Stimulated activated CD4-positive, alpha-beta T cell treated with anti-CD3 and anti-CD28 coated beads, Interleukin-1b, Interleukin-23, amount 100 ng/mL, for 4 hours (primary cell): ENCODE measurements at regions not wholly inside any gene's neighbourhood (a gene's known extent, or its start where the extent isn't known, plus 50 kb on each side); places are given as distances from the start of the nearest gene placed in this dataset.

Experiments
- DNase-seq, 2 donors: peaks; one replicate each; pipeline ENCODE4 v3.0.0-alpha.2; 2020; ENCODE audit warnings: low read depth in 2 of 2

DNA sequence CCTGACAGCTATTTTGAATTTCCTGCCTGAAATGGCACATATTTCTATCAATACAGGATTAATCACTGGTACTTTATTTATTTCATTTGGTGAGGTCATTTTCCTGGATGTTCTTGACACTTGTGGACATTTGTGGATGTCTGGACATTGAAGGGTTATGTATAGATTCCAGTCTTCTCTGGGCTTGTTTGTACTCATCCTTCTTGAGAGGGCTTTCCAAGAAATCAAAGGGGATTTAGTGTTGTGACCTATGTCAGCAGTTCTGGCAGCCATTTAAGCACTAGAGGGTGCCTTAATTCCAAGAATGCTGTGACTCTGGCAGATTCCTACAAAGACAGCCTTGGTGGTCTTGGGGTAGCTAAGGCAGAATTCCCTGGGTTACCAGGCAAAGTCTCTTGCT lies 259.7 kb downstream of the CSNK1G3 start:
- DNase-seq, result no peak

DNA sequence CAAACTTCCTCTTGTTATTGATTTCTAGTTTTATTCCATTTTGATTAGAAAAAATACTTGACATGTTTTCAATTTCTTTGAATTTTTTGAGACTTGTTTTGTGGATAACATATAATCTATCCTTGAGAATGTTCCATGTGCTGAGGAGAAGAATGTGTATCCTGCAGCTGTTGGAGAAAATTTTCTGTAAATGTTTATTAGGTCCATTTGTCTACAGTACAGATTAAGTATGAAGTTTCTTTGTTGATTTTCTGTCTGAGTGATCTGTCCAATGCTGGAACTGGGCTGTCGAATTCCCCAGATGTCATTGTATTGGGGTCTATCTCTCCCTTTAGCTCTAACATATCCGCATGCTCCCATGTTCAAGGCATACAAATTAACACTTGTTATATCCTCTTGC lies 251.2 kb downstream of the CSNK1G3 start:
- no peak for DNase-seq

DNA sequence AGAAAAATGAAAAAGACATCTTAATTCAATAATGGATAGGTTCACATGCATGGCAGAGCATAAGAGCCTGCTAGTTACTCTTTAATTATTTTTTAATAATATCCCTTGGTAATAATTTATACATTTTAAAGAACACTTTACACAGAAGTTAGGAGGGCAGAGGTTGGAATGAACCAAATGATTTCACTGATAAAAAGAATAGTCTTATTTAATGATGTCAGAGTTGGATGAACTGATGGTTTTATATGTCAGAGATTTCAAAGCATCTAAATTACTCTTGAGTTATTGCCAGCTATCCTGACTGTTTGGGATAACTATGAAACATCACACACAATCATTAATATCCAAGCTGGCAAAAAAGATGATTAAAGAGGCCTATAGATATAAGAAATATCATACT lies 244.8 kb downstream of the CSNK1G3 start:
- no peak for DNase-seq

DNA sequence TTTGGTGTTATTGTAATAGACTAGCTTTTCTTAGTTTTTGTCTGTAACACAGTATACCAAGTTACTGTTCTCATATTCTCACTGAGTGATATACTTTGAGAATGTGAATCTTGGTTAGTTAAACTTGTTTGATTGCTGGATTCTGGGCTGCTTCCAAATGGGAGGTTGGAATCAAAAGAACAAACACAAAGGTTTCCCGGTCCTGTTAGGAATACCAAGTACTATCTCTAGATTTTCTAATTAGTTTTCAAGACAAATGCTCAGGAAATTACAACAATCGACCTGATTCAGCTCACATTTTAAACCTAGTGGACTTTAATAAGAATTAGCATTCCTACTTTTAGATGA lies 244.3 kb downstream of the CSNK1G3 start:
- DNase-seq, result no peak

DNA sequence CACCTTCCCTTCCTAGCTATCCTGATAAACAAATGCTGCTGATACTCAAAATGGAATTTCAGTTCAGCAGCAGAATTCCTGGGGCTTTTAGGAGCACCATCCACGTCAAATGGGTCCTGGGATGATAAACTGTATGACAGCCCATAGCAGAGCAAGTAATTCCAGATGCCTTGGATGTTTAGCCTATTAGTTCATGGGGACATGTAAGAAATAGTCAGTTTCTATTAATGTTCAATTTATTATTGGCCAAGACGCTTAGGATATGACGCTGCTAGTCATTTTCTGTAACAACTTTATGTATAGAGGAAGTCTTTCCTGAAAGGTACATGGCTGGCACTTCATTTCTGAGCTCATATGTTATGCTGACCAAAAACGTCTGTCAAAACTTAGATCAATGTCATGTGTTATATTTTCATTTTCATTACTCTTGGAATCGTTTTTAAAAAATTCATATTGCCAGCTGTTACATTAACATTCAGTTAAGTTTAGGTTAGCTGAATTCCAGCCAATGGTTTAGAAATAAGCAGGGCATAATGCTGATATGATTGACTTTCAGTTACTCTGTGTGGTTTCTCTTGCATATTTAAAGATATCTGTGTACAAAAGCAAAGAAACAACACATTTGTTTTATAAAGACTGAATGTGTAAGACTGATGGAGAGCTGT lies 243.8 kb downstream of the CSNK1G3 start:
- DNase-seq, result no peak

DNA sequence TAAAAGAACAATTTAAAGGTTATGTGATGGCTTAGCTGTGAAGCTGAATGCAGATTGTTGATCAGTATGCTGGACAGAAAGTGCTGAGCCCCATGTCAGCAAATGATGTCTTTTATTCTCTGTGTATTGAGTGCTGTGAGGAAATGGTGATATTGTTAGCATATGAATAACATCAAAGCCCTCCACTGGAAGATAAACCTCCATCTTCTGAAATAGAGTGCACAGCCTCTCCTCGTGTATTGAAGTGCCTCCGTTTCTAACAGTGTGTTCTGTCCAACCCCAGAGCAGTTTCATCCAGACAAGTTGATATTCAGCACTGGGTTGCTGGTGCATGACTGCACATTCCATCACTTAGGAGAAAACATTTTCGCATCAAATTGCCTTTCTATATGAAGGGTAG lies 242.9 kb downstream of the CSNK1G3 start:
- DNase-seq, result no peak

DNA sequence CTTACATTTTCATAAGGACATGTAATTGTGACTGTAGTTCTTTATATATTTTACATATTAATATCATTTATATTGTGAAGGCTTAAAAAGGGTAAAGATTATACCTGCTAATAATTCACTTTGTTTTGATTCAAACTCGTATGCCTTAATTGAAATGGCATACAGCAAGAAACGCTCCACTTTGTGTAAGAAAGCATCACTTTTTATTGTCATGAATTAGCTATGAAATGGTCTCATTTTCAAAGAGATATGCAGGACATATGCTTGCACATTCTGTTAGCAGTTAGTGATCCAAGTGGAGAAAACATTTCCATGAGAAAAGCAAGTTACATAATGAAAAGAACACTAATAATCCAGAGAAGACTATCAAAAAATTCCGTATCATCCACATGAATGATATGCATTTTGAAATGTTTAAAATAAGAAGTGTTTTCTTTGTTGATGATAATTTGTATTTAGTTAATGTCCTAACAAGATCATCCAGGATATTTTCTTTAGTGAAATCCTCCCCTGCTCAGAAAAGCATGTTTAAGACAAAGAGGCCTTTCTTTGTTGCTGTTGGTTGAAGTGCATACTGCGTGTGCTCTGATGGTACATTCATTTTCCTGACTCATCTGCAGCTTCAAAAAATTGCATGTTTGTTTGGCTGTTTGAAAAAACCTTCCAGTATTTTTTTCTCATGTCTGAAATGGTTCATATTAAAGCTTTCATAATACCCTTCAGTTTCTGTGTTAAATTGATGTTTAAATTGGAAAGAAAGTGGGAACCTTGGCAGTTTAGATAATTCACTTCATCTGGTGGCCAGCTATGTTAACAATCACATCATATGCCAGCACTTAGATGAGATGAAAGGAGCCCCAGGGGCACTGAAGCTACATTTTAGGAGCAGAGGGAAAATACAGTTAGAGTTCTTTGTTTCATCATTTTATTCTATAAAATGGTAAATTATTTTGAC lies 242.2 kb downstream of the CSNK1G3 start:
- DNase-seq, result no peak

DNA sequence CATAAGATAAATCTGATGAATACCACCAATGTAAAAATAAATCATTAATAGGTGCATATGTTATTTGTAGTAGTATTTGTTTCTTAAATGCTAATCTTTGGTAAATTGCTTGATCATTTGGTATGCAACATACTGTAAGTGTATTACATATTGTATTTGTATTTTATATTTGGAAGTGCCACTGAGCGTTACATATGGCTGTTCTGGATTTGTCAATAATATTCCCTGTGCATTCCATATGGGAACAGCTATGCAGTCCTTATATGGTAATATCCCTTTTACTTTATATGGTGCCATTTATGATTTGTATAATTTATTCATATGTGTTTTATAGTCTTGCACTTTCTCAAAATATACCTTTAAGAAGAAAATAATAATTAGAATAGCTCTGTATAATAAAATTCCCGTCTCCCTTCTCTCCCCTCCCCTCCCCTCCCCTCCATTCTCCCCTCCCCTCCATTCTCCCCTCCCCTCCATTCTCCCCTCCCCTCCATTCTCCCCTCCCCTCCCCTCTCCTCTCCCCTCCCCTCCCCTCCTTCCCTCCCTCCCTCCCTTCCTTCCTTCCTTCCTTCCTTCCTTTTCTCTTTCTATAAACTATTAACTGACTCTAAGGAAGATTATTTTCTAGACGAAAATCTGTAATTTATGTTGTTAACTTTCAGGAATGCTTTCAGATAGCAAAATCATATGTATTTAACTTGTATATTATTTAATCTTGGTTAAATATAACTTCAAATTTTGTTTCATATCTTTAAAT lies 241.4 kb downstream of the CSNK1G3 start:
- DNase-seq, result no peak

DNA sequence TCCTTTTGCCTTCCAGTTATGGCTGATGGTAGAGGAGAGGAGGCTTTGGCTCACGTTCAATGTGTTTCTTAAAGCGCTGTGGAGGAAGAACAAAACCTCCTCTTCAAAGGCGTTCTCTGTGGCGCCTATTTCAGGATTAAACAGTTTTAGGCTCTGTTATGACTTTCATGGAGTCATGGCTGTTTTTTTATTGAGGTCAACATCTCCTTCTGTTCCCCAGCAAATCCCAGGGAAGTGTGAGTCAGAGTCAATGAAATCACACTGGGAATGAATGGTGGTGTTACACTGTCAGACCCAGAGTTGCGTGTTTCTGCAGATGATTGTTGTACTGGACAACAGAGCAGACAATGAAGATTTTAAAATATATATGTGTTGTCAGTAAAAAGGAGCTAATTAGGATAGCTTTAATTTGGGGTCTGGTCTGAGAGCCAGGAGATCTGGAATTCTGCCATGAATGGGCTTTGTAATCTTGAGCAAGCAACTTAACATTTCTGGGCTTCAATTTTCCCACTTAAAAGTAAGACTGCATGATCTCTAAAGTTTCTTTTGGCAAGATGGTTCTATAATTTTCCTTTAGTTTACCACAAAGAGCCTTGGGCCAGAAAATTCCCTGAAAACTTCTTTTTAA lies 240.7 kb downstream of the CSNK1G3 start:
- DNase-seq, result no peak

DNA sequence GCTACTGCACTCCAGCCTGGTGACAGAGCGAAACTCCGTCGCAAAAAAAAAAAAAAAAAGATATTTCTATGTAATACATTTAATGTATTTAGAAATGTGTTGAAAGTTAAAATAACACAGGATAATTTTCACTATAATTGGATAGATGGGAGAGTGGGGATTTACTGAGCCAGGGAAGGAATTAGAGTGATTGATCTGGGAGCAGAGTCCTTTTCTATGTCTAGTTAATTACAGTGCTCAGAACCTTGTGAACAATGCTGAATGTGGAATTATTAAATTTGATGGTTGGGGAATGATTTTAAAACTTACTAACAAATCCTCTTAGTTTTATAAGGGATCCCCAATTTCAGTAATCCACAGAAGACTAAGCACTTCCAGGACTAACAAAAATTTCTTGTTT lies 239.7 kb downstream of the CSNK1G3 start:
- no peak for DNase-seq

DNA sequence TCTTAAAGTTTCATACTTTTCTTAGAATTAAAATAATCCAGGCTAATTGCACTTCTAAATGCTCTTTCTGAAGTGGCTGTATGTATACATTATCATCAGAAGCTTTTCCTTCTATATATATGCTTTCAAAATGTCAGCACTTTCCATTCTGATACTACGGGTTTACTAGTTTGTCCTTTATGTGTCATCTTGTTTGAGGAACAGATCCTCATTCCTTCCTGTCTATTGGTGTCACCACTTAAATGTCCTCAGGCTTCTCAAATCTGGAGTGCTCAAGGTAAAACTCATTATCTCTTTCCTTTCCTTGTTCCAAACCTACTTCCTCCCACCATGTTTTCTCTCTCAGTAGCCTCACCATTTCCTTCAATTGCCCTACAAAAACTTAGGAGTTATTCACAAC lies 236.3 kb downstream of the CSNK1G3 start:
- no peak for DNase-seq

DNA sequence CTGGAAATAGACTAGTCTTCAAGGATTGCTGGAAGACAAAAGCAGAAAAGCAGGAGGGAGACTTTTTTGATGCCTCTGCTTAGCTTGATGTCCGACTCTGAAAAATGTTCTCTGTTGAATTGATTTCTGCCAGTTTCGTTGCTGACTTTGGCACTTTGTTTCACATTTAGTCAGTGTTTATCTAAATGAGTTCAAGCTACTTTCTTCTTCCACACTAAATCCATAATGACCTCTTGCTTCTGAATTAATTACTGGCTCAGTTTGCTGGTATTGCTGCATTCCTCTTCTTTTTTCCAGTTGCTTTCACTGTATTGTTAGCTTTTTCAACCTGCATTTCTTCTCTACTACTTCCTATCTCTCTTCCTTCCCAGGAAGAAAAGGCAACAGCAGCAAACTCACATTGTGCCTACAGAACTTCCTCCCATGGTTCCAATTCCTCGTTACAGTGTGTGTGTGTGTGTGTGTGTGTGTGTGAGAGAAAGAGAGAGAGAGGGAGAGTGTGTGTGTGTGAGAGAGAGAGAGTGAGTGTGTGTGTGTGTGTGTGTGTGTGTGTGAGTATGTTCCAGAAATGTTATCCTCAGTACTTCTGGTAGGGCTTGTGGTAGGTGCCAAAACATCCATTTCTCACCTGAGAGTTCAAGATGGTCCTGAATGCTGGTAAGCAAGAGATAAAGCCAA lies 234.8 kb downstream of the CSNK1G3 start:
- DNase-seq, result no peak

DNA sequence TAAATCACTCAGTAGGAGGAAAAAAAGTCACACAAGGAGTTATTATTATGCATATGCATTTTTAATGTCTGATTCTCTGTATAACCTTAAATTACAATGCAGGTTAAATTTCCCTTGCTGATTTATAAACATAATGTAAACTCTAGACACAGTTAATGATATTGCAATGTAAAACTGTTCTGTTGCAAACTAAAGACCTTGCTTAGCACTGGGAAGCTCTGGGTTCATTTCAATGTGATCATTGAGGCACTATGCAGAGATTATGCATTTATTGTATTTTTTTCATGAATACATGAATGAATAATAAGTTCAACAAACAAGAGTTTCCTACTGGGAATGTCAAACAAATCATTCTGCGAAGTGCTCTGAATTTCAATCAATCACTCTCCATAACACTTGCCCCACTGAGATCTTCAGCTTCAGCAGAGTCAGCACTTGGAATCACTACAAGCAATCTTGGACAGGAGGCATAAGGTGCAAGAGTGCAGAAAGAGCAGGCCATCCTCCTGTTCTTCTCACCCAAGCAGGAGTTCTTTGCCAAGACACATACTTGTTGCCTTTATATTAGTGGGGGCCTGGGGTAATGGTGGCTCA lies 232.1 kb downstream of the CSNK1G3 start:
- no peak for DNase-seq

DNA sequence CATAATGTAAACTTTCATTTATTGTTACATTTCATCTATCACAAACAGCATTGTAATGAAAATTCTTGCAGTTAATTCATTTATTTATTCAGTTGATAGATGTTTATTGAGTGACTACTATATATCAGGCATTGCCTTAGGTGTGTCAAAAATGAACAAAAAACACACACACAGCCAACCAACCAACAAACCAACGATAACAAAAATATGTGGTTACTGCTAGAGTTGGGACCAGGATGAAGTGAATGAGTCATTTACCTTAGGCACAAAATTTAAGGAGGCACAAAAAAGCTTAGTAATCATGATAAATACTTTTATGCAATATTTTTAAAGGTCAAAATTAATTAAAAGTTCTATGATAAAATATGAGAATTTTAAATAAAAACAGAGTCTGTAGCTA lies 223.4 kb downstream of the CSNK1G3 start:
- no peak for DNase-seq

DNA sequence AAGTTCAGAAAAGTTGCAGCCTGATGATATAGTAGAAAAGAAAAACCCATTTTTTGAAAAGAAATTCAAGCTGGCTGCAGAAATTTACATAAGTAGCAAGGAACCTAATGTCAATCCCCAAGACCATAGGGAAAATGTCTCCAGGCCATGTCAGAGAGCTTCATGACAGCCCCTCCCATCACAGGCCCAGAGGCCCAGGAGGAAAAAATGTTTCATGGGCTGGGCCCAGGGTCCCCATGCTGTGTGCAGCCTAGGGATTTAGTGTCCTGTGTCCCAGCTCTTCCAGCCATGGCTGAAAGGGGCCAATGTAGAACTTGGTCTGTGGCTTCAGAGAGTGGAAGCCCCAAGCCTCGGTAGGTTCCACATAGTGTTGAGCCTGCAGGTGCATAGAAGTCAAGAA lies 220.3 kb downstream of the CSNK1G3 start:
- DNase-seq, result no peak

DNA sequence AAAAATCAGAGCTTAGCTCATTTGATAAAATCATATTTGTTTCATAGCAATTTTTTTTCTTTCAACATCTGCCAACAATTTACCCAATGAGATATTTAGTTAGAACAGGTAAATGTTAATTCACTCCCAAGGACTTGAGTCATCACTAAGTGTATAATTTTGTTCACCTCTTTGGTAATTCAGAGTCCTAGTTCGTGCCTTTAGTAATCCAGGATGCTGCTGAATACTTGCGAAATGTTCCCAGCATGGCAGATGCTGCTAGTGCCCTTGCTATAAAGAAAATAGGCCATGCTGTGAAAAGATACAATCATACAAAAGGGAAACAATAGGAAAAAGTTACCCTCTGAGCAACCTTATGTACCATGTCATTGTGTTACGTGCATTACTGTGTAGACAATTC lies 210.5 kb downstream of the CSNK1G3 start:
- DNase-seq, result no peak

DNA sequence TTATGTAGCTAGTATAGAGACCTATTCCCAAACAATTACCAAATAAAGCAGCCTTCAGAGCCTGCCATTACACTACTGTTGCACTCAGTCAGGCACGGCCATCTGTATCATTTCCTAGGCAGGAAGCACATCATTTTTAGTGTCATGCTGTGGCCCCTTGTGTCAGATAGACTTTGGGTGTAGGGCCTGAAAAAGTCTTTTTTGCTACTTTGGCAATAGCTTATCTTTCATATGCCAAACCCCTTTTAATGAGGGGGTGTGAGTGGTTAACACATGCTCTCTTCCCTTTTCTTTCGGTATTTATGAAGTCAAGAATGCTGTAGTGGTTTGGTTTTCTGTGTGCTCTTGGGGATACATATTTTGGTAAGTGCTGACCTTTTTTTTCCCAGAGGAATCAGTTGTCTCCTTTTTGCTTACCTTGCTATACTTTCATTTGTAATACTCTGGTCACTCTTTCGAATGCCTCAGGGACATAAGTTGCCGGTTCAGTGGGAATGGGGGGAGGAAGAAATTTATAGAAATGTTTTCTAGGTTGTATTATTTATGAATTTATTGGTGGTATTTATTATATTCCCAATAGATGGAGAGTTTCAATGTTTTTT lies 209.8 kb downstream of the CSNK1G3 start:
- no peak for DNase-seq

DNA sequence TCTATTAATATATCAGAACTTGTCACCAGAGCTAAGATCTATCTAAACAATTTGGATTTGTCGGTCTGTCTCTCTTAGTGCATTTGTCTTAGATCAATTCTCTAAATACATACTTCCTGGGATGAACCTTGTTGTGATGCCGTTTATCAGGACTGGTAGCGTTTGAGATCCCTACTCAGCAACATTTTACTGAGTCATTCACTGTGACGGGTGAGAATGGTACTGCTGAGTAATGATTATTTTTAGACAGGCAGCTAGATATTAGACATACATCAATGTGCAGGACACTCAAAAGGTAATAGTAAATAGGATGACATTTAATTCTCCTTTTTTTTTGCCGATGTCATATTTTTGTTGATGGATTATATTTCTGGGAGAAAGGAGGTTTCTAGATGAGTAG lies 209.0 kb downstream of the CSNK1G3 start:
- no peak for DNase-seq

DNA sequence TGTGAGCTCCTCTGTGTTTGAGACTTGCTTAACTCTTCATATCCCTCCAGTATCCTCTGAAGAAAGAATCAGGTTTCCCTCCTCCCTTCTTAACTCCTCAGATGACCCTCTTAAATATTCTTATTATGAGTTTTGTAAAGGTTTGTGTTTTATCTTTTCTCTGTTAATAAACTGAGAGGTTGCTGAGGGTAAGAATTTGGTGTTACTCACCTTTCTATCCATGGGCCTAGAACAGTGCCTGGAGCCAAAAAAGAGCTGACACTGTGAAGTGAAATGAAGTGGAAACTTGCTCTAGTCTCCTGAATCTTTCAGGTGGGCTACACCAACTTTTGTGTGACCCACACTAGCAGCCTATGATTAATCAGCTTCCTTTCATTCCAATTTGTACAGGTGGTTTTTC lies 208.4 kb downstream of the CSNK1G3 start:
- DNase-seq, result no peak

DNA sequence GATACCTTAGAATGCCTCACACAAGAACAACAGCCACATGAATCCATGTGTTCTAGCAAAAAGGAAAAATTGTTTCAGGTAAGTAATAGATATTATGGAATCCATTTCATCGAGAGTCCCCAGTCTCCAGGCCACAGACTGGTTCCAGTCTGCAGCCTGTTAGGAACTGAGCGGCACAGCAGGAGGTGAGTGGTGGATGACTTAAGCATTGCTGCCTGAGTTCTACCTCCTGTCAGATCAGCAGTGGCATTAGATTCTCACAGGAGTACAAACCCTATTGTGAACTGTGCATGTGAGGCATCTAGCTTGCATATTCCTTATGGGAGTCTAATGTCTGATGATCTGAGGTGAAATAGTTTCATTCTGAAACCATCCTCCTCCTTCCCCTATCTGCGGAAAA lies 207.0 kb downstream of the CSNK1G3 start:
- DNase-seq, result no peak

DNA sequence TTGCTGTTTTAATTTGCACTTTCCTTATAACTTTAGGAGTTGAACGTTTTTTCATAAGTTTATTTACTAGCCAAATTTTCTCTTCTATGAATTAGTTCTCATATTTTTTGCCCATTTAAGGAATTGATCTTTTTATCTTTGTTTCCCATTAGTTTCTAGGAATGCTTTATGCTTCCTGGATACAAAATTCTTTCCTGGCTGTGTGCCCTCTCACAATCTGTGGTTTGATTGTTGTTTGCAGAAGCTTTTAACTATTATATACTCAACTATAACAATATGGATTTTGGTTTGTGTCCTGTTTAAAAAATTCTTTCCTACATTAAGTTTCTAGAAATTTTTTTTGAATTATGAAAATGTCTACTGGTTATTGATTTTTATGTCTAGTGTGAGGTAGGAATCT lies 206.3 kb downstream of the CSNK1G3 start:
- no peak for DNase-seq
